ENCODE measurements at regions not wholly inside any gene's neighbourhood (a gene's known extent, or its start where the extent isn't known, plus 50 kb on each side); places are given as distances from the start of the nearest gene placed in this dataset.

DNA sequence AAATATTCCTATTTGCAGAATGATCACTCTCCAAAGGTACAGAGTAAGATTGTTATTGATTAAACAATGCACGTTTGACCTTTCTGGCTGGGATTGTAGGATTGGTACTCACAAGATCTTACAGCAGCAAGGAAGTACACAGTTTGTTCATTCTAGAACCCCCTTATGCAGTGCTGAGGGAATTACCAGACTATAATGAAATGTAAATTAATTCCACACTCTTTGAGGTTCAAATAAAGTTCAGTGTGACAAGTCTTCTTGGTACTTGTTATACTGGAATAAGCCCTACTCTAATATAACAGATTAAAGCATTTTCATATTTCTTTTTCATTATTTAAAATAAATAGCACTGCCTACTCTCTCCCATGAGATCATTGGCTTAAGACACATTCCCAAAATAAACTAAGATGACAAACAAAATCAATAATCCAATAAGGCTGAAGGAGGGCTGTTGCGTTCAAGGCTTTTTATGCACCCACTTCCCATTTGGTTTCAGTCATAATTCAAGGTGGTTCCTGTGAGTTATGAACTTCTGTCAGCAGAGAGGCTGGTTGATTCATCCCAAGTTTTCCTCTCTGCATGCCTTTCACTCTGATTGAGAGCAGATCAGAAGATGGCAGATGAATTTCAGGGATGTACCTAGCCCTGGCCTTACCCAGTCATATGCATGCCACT, 881.5 kb downstream of the C6orf118 start:
- no peak for TF ChIP-seq EZH2phosphoT487 (IDR thresholded peaks at IDR 0.05; ENCODE audit: borderline replicate concordance)
- TF ChIP-seq, protein P1, sequence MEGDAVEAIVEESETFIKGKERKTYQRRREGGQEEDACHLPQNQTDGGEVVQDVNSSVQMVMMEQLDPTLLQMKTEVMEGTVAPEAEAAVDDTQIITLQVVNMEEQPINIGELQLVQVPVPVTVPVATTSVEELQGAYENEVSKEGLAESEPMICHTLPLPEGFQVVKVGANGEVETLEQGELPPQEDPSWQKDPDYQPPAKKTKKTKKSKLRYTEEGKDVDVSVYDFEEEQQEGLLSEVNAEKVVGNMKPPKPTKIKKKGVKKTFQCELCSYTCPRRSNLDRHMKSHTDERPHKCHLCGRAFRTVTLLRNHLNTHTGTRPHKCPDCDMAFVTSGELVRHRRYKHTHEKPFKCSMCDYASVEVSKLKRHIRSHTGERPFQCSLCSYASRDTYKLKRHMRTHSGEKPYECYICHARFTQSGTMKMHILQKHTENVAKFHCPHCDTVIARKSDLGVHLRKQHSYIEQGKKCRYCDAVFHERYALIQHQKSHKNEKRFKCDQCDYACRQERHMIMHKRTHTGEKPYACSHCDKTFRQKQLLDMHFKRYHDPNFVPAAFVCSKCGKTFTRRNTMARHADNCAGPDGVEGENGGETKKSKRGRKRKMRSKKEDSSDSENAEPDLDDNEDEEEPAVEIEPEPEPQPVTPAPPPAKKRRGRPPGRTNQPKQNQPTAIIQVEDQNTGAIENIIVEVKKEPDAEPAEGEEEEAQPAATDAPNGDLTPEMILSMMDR (conservative IDR thresholded peaks at IDR 0.05; ENCODE audit: low read length), result no peak
- Histone ChIP-seq H3K36me3 (ENCODE audit: insufficient read depth, low read length) (no peaks in the 10 kb centered on the region), H2AFZ (ENCODE audit: low read length) (no peak overlapping the region), H3K4me2 (ENCODE audit: low read depth, low read length, poor library complexity, severe bottlenecking) (no peak overlapping the region), H3K9me3 (ENCODE audit: insufficient read depth, low read depth, low read length) (no peaks in the 10 kb centered on the region), H4K20me1 (ENCODE audit: insufficient read depth, low read length, poor library complexity, severe bottlenecking) (no peaks in the 10 kb centered on the region), H3K79me2 (ENCODE audit: insufficient read depth, low read length) (no peaks in the 10 kb centered on the region), H3K9me2 (replicated peaks; ENCODE audit: low read depth, low read length) (no peaks in the 10 kb centered on the region), H3K9ac (ENCODE audit: low read depth, low read length, poor library complexity, severe bottlenecking) (no peak overlapping the region), H3K27me3 (ENCODE audit: insufficient read depth, low read length, poor library complexity, severe bottlenecking) (no peaks in the 10 kb centered on the region), H3K4me3 (ENCODE audit: low read length, poor library complexity, severe bottlenecking) (no peak overlapping the region), H3F3A (ENCODE audit: low read depth) (no peaks in the 10 kb centered on the region), H3K4me1 (ENCODE audit: insufficient read depth, low read length, poor library complexity, severe bottlenecking) (no peaks in the 10 kb centered on the region)

DNA sequence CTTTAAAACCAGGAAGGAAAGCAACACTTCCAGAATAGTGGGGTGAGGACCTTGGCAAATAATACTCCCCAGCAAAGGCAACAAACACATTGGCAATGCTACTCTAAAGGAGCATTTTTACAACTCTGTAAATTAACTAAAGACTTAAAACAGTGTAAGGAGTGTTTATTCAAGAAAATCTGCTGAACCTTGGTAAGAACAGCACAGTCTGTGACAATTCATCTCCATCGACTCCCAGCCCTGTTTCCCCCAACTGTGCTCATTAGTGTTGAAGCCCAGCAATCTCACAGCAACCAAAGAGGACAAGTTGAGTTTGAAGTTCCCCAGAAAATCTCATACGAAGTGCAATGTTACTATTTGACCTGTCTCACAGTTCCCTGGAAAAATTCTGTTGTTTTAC, 884.9 kb downstream of the C6orf118 start:
- no peaks in the 10 kb centered on the region for H3K79me2 ChIP-seq (ENCODE audit: insufficient read depth, low read length)
- H3F3A ChIP-seq (ENCODE audit: low read depth), result no peaks in the 10 kb centered on the region
- H3K9ac ChIP-seq (ENCODE audit: low read depth, low read length, poor library complexity, severe bottlenecking), result no peak overlapping the region
- no peaks in the 10 kb centered on the region for H3K9me3 ChIP-seq (ENCODE audit: insufficient read depth, low read depth, low read length)
- H3K4me3 ChIP-seq (ENCODE audit: low read length, poor library complexity, severe bottlenecking), result no peak overlapping the region
- no peaks in the 10 kb centered on the region for H3K27me3 ChIP-seq (ENCODE audit: insufficient read depth, low read length, poor library complexity, severe bottlenecking)
- H3K9me2 ChIP-seq (replicated peaks; ENCODE audit: low read depth, low read length), result no peaks in the 10 kb centered on the region
- H3K4me2 ChIP-seq (ENCODE audit: low read depth, low read length, poor library complexity, severe bottlenecking), result no peak overlapping the region
- no peaks in the 10 kb centered on the region for H4K20me1 ChIP-seq (ENCODE audit: insufficient read depth, low read length, poor library complexity, severe bottlenecking)
- H3K4me1 ChIP-seq (ENCODE audit: insufficient read depth, low read length, poor library complexity, severe bottlenecking), result no peaks in the 10 kb centered on the region
- TF ChIP-seq EZH2phosphoT487 (IDR thresholded peaks at IDR 0.05; ENCODE audit: borderline replicate concordance), result no peak
- TF ChIP-seq, protein P1 (conservative IDR thresholded peaks at IDR 0.05; ENCODE audit: low read length), result no peak
- H2AFZ ChIP-seq (ENCODE audit: low read length), result no peak overlapping the region
- no peaks in the 10 kb centered on the region for H3K36me3 ChIP-seq (ENCODE audit: insufficient read depth, low read length)

GRCh38 chr6:164419099-164419498, 890.3 kb downstream of the C6orf118 start:
- no peak overlapping the region for H3K4me2 ChIP-seq (ENCODE audit: low read depth, low read length, poor library complexity, severe bottlenecking)

More at GRCh38 chr6:164419099-164419498, 890.3 kb downstream of the C6orf118 start:
- Histone ChIP-seq H3K4me3 (ENCODE audit: low read length, poor library complexity, severe bottlenecking) (no peak overlapping the region), H3K9ac (ENCODE audit: low read depth, low read length, poor library complexity, severe bottlenecking) (no peak overlapping the region), H3K36me3 (ENCODE audit: insufficient read depth, low read length) (no peaks in the 10 kb centered on the region), H2AFZ (ENCODE audit: low read length) (no peak overlapping the region), H3K9me2 (replicated peaks; ENCODE audit: low read depth, low read length) (no peaks in the 10 kb centered on the region), H3K79me2 (ENCODE audit: insufficient read depth, low read length) (no peaks in the 10 kb centered on the region), H3K9me3 (ENCODE audit: insufficient read depth, low read depth, low read length) (no peaks in the 10 kb centered on the region), H4K20me1 (ENCODE audit: insufficient read depth, low read length, poor library complexity, severe bottlenecking) (no peaks in the 10 kb centered on the region), H3K4me1 (ENCODE audit: insufficient read depth, low read length, poor library complexity, severe bottlenecking) (no peaks in the 10 kb centered on the region), H3K27me3 (ENCODE audit: insufficient read depth, low read length, poor library complexity, severe bottlenecking) (no peaks in the 10 kb centered on the region), H3F3A (ENCODE audit: low read depth) (no peaks in the 10 kb centered on the region)
- TF ChIP-seq, protein P1 (conservative IDR thresholded peaks at IDR 0.05; ENCODE audit: low read length), result no peak
- no peak for TF ChIP-seq EZH2phosphoT487 (IDR thresholded peaks at IDR 0.05; ENCODE audit: borderline replicate concordance)
